IPS-NIHi7 (cell line): ENCODE measurements at regions not wholly inside any gene's neighbourhood (a gene's known extent, or its start where the extent isn't known, plus 50 kb on each side); places are given as distances from the start of the nearest gene placed in this dataset.

Experiments used
- DNase-seq: peaks from one replicate; pipeline ENCODE4 v3.0.0; 2012; ENCODE audit warnings: mixed read lengths; ENCODE audit errors: extremely low spot score

DNA sequence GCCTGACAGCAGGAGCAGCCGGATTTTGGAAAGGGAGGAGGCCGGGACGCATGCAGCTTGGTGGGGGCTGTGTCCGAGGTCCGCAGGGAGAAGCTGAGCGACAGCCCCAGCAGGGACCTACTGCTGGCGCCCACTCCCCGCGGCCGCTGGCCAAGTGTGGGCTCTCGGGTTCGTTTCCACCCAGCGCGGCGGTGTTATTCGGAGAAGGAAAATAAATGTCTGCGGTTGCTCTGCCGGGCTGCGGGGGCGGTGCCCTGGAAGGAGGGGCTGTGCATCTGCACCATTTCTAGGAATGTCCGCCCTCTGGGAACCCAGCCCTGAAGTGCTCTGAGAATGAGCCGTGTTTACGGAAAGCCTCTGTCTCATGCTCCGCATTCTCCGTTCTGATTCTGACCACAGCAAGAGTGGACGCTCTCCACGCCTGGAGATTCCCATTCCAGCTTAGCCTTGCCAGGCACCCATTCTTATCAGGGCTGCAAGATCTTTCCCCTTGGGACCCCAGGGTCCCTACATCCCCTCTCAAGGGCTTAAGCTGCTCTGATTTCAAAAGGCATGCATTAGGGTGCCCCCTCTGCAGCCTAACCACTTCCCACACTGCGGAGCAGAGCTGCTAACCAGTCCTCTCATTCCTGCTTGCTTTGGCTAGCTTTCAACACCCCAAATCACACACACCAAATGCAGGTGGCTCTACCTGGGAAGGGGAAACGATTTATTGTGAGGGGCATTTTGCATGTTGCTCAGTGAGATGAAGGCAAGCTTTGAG is 256.6 kb upstream of the GLI3 start:
- DNase-seq = peak; percentile 77

GRCh38 chr7:42492920-42493319 is 255.9 kb upstream of the GLI3 start:
- DNase-seq = no peak

DNA sequence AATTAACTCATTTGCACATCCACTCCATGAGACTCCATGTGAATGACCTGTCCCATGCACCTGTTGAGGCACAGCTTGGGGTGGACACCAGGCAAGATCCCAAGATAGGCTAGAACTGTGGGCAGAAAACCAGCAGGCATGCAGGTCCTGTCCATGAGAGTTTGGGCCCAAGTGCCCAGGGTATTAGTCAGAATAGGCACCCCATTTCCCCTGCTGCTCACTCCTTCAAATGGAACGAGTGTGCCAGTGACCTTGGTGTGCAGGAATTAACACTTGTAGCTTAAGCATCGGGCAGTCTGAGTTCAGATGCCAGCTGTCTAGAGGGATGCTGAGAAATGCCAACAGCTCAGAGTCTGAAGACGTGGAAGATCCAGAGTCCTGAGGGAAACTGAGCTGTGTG is 254.1 kb upstream of the GLI3 start:
- DNase-seq = no peak

DNA sequence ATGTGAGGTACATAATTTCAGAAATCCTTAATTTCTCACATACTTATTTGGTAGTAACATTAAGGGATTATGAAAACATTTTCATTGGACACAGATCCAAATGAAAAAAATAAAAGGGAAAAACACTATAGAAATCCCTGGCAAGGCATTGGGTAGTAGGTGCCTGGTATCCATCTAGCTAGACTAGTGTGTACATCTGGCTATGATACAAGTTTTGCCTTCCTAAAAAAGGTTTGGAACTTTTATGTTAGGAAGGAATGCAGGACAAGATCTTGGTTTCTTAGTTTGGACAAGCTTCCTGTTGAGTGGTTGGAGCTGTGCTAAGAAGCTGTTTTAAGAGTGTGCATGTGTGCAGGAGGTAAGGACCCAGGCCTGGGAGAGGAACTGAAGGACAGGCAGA is 252.3 kb upstream of the GLI3 start:
- no peak for DNase-seq

DNA sequence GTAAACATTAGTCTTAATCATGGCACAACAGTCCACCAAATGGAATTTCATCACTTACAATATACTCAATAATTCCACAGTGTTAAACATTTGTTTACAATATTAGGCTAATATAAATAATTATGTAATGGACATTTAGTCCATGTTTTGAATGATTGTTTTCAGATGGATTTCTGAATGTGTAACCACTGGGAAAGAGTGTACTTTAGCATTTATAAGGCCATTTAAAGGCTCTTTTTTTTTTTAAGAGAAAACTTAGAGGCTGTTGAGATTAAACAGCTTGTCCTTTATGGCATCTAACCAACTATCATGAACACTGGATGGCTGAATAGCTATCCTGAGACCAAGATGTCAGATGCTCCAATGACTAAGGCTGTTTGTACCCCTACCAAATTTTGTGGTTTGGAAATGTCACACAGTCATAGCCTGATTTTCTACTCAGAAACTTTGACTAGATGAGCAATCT is 248.3 kb upstream of the GLI3 start:
- DNase-seq = no peak

DNA sequence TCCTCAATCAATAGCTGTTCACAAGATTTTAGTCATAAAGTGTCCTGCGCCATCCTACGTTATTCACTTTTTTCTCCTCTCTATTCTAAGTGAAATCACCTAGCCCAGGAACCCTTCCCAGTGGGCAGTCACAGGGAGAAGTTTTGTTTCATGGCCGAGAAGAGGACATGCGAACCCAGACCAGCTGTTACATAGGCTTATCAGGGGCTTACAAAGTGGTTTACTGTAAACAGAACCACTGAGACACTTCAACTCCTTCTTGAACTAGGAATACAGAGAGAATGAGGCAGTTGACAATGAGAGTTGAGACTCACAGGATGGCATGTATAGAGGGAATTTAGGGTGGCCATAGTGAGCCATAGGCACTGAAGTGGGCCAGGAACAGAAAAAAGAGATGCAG is 246.9 kb upstream of the GLI3 start:
- no peak for DNase-seq

DNA sequence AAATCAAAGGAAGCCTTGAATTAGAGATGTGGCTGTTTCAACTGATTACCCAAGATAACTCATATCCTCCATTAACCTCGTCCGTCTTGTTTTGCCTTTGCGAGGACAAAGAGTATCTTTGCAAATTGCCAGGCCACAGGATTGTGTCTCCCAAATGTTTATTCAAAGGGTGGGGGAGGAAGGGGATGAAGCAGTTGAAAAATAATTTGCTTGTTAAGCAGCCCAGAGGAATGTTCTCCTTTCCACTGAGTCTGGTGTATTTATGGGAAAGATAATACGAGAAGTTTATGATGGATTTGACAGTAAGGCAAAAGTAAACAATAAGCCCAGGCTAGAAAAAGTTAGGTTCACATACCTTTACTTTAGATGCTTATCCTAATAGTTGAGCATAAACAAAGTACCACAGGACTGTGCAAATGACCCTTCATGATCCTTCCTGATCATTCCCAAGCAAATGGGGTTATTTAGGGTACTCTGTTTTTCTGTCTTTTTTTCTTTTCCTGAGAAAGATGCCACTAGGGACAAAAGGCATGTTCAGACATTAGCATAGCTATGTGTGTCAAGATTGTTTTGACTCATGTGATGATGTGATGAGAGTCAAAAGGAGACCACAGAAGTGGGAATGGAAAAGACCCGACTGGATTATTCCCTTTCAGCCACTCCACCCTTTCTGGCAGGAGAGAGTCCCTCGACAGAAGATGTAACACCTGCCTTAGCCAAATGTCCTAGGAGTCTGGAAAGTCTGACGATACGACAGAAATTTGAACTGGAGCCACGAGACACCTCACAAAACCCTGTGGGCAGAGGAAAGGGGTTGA is 243.0 kb upstream of the GLI3 start:
- no peak for DNase-seq

DNA sequence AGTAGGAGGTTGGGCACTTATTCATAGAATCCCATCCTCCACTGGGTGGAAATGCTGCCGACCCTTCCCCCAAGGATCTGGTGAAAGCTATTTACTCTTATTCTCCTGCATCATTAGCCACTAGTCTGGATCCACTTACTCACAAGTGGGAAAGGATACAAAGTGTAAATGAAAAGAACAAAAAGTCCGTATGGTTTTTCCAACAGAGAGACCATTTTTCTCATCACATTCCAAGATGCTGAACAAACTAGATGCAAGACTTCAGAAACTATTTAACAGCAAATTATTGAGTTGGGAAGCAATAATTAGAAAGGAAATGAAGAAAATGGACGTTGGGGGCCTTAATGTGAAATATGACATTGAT is 242.4 kb upstream of the GLI3 start:
- DNase-seq = no peak

DNA sequence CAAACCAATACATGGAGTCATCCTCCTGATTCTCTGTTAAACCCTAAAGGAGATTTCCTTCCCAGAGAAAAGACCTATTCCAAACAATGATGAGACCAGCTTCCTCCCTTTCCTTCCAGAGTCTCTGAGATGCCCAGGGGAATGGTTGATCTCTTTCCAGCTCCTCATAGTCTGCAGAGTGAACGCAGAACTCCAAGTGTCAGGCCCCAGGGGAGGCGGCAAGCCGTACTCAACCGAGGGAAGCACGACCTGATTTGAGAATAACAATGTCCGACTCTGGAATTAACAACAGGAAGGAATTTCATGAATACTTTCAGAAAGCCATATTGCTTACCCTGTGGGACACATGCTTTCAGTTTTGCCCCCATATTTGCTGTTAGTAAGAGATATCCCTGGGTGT is 241.7 kb upstream of the GLI3 start:
- no peak for DNase-seq

- no peak for DNase-seq
Observed at GRCh38 chr7:42476255-42476654, 239.2 kb upstream of the GLI3 start.

GRCh38 chr7:42475082-42475481 is 238.1 kb upstream of the GLI3 start:
- DNase-seq = no peak

DNA sequence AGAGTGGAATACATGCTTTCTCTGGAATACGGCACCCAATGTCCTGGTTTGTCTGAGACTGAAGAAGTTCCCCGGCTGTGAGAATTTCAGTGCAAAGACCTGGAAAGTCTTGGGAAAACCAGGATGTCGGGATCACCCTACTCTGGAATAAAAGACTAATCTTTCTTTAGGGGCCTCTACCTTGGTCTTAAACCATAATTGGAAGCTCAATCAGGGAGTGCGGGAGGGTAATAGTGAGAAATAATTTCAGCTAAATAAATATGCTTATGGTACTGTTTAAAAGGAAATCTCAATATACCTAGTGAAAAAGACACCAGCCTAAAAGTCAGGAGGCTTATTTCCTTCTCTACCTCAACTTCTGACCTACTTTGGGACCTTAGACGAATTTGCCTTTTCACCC is 236.1 kb upstream of the GLI3 start:
- DNase-seq = no peak

- DNase-seq = no peak
Observed at GRCh38 chr7:42471573-42472174, 234.7 kb upstream of the GLI3 start.

GRCh38 chr7:42469341-42469740 is 232.3 kb upstream of the GLI3 start:
- no peak for DNase-seq

DNA sequence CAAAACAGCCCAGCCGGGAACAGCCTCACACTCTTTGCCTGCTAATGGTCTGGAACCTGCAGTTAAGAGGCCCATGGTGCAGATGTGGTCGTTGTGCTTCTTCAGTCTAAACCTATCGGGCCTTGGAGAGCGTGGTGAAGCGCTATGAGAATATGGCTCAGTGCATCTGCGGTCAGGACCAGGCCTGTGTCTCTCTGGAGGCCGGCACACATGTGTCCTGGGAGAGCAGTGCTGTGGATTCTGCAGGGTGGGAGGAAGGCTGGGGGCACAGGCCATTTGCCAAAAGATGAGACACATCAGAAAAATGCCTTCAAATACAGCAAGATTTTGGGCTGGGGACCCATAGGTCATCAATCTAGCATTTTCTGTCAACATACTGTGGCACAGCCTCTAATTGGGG is 231.5 kb upstream of the GLI3 start:
- DNase-seq = no peak

DNA sequence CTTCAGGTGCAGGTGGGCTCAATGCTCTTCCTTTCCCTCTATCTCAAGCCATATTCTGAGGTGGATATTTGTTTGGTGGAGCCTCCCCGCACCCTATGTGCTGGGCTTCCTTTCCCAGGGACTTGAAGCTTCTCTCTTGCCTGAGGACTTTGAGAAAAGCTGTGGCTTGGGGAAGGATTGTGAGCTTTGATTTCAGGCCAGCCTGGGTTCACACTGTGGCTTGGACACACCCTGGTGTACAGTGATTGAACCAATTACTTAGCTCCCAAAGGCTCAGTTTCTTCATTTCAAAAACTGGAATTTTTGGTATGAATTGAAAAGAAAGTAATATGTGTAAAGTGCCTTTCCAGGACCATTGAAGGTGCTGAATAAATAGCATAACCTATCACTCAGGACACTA is 224.5 kb upstream of the GLI3 start:
- no peak for DNase-seq

GRCh38 chr7:42460933-42461332 is 223.9 kb upstream of the GLI3 start:
- no peak for DNase-seq

DNA sequence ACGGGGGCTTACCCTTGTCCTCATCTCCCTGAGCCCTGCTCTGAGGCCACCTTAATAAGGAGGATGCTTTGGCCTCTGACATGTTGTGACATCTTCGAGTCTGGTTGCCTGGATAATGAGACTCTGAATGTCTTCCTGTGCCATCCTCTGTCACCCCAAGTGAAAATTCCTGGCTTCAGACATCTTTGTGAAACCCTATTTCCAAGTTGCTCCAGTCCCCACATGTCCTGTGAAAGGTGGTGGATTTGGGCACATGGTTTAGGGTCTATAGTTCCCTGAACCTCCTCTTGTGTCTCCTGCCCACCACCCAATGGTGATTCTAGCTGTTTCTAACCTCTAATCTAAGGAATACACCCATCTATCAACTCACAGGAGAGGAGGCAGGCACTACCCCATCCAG is 223.1 kb upstream of the GLI3 start:
- no peak for DNase-seq

GRCh38 chr7:42457663-42458062 is 220.7 kb upstream of the GLI3 start:
- no peak for DNase-seq

DNA sequence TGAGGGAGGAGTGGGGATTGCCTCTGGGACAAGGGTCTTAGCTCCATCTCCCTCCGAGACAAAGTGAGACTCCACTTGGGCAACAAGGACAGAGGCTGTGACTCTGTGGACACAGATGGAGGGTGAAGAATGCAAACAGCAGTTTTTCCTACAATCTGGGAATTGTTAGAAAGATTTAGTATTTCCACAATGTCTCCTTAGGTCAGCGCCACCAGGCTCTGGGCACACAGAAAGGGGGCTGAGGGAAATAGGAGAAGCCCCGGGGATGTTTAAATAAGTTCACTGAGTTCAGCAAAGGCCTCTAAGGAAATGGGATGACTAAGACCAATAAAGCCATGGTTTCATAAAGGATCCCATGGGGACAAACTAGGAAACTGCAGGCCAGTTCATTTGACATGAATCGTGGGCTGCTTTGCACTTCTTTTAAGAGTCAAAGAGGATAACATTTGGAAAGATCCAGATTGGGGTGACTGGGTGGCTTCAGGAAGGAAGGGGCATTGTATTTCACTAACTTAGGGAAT is 219.8 kb upstream of the GLI3 start:
- no peak for DNase-seq

DNA sequence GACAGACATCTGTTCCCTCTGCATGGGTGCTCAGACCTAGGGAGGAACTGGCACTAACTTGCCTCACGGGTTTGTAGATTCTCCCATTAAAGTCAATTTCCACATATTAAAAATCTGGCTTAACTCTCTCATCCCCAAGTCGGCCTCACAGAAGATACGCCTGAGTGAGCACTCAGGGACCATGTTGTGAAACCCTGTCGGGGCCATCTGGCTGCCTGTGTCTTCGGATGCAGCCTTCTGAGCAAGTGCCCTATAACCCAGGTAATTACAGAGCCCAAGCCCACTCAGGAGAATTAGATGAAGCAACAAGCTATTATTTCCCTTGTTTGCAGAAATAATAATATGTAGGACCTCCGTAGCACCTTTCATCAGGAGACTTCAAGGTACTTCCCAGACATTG is 219.3 kb upstream of the GLI3 start:
- DNase-seq = no peak

- no peak for DNase-seq
Observed at GRCh38 chr7:42453931-42454361, 216.9 kb upstream of the GLI3 start.

GRCh38 chr7:42452356-42452755 is 215.3 kb upstream of the GLI3 start:
- no peak for DNase-seq
